ENCODE measurements at regions not wholly inside any gene's neighbourhood (a gene's known extent, or its start where the extent isn't known, plus 50 kb on each side); places are given as distances from the start of the nearest gene placed in this dataset.
A peak's percentile ranks its signal among the peaks of the same experiment; 100 is the strongest.

DNA sequence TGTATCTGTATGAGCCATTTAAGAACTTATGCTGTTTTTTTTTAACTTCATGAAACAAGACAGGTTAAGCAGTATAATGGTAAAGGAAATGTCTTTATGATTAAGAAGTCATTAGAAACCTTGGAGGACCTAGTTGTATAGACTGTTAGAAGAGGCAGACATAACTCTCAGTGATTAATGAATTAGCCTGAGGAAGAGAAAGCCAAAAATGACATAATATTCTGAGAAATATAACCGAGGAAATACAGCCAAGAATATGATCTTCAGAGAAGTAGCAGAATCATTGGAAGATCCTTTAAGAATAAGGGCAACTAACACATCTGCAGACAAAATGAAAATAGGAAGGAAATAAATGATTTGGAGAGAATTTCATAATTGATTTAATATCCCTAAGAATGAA is 738.1 kb upstream of the NCAM2 start:
- H3K4me3 ChIP-seq: no peak overlapping the region
- H3K9me3 ChIP-seq: no peaks in the 10 kb centered on the region
- H3K27me3 ChIP-seq: no peaks in the 10 kb centered on the region
- no peak for DNase-seq (ENCODE audit: low spot score)
- no peaks in the 10 kb centered on the region for H3K36me3 ChIP-seq
- peak overlapping the region in 1 of 2 donors; percentile 24 for H3K27ac ChIP-seq
- TF ChIP-seq, protein P1, sequence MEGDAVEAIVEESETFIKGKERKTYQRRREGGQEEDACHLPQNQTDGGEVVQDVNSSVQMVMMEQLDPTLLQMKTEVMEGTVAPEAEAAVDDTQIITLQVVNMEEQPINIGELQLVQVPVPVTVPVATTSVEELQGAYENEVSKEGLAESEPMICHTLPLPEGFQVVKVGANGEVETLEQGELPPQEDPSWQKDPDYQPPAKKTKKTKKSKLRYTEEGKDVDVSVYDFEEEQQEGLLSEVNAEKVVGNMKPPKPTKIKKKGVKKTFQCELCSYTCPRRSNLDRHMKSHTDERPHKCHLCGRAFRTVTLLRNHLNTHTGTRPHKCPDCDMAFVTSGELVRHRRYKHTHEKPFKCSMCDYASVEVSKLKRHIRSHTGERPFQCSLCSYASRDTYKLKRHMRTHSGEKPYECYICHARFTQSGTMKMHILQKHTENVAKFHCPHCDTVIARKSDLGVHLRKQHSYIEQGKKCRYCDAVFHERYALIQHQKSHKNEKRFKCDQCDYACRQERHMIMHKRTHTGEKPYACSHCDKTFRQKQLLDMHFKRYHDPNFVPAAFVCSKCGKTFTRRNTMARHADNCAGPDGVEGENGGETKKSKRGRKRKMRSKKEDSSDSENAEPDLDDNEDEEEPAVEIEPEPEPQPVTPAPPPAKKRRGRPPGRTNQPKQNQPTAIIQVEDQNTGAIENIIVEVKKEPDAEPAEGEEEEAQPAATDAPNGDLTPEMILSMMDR (IDR thresholded peaks at IDR 0.05): no peak
- H3K4me1 ChIP-seq: no peaks in the 10 kb centered on the region

DNA sequence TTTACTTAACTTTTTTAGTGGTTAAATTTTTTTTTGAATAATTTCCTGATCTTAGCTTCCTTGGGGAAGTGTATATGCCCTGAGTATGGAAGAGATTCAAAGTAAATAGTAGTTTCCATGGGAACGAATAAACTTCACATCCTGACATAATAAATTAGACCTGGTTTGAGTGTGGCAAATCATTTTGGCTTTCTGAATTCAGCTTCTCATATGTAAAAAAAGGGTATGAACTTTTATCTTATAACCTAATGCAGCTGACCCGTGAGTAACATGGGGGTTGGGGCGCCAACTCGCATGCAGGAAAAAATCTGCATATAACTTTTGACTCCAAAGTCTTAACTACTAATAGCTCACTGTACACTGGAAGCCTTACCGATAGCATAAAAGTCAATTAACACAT is 736.8 kb upstream of the NCAM2 start:
- TF ChIP-seq, protein P1 (IDR thresholded peaks at IDR 0.05): no peak
- no peak overlapping the region for H3K4me3 ChIP-seq

DNA sequence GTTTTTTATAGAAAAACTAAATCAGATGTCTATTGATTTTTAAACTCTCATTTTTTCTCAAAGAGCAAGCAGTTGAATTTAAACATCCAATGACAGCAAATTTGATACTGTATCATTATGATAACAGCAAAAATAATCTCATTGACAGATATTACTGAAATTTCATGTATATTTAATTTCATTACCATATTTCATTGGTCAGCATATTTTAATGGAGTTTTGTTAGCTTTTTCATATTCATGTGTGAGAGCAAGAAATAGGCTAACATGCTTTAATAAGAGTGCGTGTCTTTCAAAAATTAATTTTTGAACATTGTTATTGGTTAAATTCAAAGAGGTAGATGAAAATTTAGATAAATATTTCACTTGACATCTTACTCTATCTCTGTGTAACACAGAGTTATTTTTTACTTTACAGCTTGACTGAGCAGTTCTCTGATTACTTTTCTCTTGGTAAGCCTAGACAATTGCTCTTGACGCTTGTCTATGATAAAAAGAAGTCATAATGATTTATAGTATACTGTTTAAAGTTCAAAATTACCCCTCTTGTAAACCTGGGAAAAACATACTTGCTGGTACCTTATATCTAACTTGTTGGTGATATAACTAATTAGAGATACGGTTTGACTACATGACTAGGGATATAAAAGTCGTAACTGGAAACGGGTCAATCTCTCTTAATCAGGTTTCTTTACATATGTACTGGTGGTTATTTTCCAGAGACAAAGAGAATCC is 732.3 kb upstream of the NCAM2 start:
- Histone ChIP-seq H3K4me3 (no peak overlapping the region), H3K27ac (no peak overlapping the region), H3K9me3 (no peaks in the 10 kb centered on the region), H3K27me3 (no peaks in the 10 kb centered on the region), H3K4me1 (no peaks in the 10 kb centered on the region), H3K36me3 (no peaks in the 10 kb centered on the region)
- TF ChIP-seq, protein P1 (IDR thresholded peaks at IDR 0.05): no peak
- DNase-seq (ENCODE audit: low spot score): no peak

More for the DNA sequence above, 736.8 kb upstream of the NCAM2 start:
- Histone ChIP-seq H3K27ac (no peak overlapping the region), H3K4me1 (no peaks in the 10 kb centered on the region), H3K36me3 (no peaks in the 10 kb centered on the region), H3K27me3 (no peaks in the 10 kb centered on the region), H3K9me3 (no peaks in the 10 kb centered on the region)
- no peak for DNase-seq (ENCODE audit: low spot score)

DNA sequence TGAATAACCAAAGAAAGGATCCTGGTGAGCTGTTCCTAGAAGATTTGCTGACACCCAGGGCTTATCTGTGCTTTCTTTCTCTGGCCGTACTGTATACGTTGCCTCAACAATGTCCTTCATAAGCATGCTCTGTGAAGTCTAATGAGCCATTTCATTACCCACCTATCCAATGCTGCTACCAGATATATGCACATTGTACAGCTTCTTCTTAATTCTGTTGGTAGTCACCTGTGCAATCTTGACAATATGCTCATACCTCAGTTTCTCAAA is 731.8 kb upstream of the NCAM2 start:
- no peak for DNase-seq (ENCODE audit: low spot score)
- TF ChIP-seq, protein P1 (IDR thresholded peaks at IDR 0.05): no peak
- H3K27ac ChIP-seq: no peak overlapping the region
- no peaks in the 10 kb centered on the region for H3K4me1 ChIP-seq
- no peaks in the 10 kb centered on the region for H3K27me3 ChIP-seq
- H3K9me3 ChIP-seq: no peaks in the 10 kb centered on the region
- H3K4me3 ChIP-seq: no peak overlapping the region
- no peaks in the 10 kb centered on the region for H3K36me3 ChIP-seq

DNA sequence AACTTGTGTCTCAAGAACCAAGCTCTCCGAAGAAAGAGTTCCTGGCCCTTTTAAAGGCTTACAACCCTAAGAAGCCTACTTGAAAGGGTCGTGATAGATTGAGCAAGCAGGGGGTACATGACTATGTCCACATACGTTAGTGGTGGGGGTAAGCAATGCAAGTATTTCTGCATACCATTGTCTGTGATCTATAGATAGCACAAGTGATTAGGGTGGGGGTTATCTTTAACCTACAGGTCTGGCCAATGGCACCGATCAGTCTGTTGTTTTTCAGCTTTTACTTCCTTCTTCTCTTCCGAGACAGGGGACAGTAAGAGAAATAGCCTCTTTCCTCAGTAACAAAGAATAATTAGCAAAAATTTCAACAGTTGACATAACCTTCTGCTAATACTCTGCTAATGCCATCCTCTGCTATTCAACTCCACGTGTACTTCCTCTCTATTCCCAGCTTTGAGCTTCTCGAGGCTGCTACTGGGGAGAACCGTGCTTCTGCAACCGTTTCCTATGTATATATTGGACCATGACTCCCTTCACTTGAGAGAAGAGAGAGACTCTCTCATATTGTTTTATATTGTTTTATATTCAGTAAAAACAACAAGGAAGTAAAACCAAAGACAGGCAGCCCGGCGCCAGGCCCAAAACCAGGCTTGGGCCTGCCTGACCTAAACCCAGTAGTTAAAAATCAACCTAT is 727.7 kb upstream of the NCAM2 start:
- Histone ChIP-seq H3K27ac (no peak overlapping the region), H3K4me3 (no peak overlapping the region), H3K27me3 (no peaks in the 10 kb centered on the region), H3K36me3 (no peaks in the 10 kb centered on the region), H3K4me1 (no peaks in the 10 kb centered on the region), H3K9me3 (no peaks in the 10 kb centered on the region)
- TF ChIP-seq, protein P1 (IDR thresholded peaks at IDR 0.05): no peak
- DNase-seq (ENCODE audit: low spot score): no peak

All from right atrium auricular region (tissue), 2 donors.